HG03354 (cell line): ENCODE measurements at regions not wholly inside any gene's neighbourhood (a gene's known extent, or its start where the extent isn't known, plus 50 kb on each side); places are given as distances from the start of the nearest gene placed in this dataset.

ENCODE experiments used
- ATAC-seq: cut with Tn5 transposase; IDR thresholded peaks from one replicate; pipeline ENCODE4 v1.9.1; 2021; ENCODE audit warnings: mild to moderate bottlenecking; ENCODE audit not compliant: unreplicated experiment, poor library complexity, severe bottlenecking

- ATAC-seq: no peak
Observed at GRCh38 chr5:128591598-128592455, 53.8 kb upstream of the FBN2 start.

- no peak for ATAC-seq
Observed at GRCh38 chr5:128596071-128596470, 58.0 kb upstream of the FBN2 start.

- ATAC-seq: no peak
Observed at GRCh38 chr5:128597156-128597555, 59.1 kb upstream of the FBN2 start.

- no peak for ATAC-seq
Observed at GRCh38 chr5:128613128-128613527, 75.1 kb upstream of the FBN2 start.

GRCh38 chr5:128613766-128614165 lies 75.7 kb upstream of the FBN2 start:
- ATAC-seq: no peak

GRCh38 chr5:128615578-128615977 lies 77.5 kb upstream of the FBN2 start:
- no peak for ATAC-seq

GRCh38 chr5:128626536-128627090 lies 88.6 kb upstream of the FBN2 start:
- no peak for ATAC-seq

- ATAC-seq: no peak
Observed at GRCh38 chr5:128627939-128628338, 89.9 kb upstream of the FBN2 start.

GRCh38 chr5:128629157-128629556 lies 91.1 kb upstream of the FBN2 start:
- ATAC-seq: no peak

- no peak for ATAC-seq
Observed at GRCh38 chr5:128630121-128630520, 92.1 kb upstream of the FBN2 start.

GRCh38 chr5:128631771-128632170 lies 93.7 kb upstream of the FBN2 start:
- ATAC-seq: no peak

GRCh38 chr5:128632264-128632663 lies 94.2 kb upstream of the FBN2 start:
- no peak for ATAC-seq

- ATAC-seq: no peak
Observed at GRCh38 chr5:128633901-128634300, 95.9 kb upstream of the FBN2 start.

GRCh38 chr5:128635379-128635778 lies 97.3 kb upstream of the FBN2 start:
- no peak for ATAC-seq

- no peak for ATAC-seq
Observed at GRCh38 chr5:128636361-128636760, 98.3 kb upstream of the FBN2 start.

- ATAC-seq: no peak
Observed at GRCh38 chr5:128637031-128637430, 99.0 kb upstream of the FBN2 start.

- no peak for ATAC-seq
Observed at GRCh38 chr5:128641861-128642260, 103.8 kb upstream of the FBN2 start.

GRCh38 chr5:128644863-128645262 lies 106.8 kb upstream of the FBN2 start:
- no peak for ATAC-seq

- ATAC-seq: no peak
Observed at GRCh38 chr5:128645581-128645980, 107.5 kb upstream of the FBN2 start.

- no peak for ATAC-seq
Observed at GRCh38 chr5:128646176-128646575, 108.1 kb upstream of the FBN2 start.

GRCh38 chr5:128649192-128649591 lies 111.1 kb upstream of the FBN2 start:
- no peak for ATAC-seq
